NCI-H2196 treated with DMSO at 0.1 percent for 48 hours (cell line): ENCODE measurements at regions not wholly inside any gene's neighbourhood (a gene's known extent, or its start where the extent isn't known, plus 50 kb on each side); places are given as distances from the start of the nearest gene placed in this dataset.

ENCODE experiments used
- DNase-seq: peaks from one replicate; lab custom pipeline; 2025; ENCODE audit not compliant: unreplicated experiment; lab: John Stamatoyannopoulos, UW

DNA sequence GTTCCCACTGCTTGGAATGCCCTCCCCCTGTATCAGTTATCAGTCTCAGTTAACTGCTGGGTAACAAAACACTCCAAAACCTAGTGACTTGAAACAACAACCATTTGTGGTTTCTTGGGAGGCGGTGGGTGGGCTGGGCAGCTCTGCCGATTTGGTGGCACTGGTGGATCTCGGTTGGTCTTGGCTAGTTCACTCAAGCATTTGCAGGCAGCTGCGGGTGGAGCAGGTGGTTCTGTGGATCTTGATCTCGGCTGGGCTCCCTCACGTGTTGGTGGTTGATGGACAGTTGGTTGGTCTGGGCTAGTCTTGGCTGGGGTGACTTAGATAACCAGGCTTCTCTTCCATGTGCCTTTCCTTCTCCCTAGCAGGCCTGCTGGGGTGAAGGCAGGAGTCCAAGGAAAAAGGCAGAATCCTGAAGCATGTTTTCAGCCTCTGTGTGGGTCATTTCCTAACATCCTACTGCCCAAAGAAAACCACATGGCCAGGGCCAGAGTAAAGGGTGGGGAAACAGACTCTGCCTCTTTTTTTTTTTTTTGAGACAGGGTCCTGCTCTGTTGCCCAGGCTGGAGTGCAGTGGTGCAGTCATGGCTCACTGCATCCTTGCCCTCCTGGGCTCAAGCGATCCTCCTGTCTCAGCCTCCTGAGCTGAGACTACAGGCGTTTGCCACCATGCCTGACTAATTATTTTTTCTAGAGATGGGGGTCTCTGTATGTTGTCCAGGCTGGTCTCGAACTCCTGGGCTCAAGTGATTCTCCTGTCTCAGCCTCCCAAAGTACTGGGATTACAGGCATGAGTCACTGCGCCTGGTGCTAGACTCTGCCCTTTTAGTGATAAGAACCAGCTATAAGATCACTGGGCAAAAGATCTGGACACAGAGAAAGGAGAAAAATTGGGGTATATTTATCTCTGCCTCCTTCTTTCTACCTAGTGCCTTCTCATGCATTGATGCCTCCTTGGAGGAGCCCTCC lies 183.7 kb downstream of the RGS3 start:
- DNase-seq, result no peak

DNA sequence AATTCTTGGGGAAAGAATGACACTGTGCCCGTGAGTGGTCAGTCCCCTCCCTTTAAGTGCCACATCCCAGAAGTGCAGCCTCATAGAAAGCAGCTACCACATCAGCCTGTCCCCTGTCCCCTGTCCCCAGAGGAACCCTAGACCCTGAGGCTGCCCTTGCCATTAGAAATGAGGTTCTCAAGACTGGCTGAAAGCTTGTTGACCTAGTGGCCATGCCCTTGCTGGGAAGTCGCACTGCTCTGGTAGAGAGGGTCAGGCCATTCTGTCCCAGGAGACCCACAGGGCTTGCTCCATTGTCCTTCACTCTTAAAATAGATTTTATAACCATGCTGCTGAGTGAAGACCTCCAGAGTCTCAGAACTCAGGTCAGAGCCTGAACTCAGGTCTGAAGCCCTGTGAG lies 184.5 kb downstream of the RGS3 start:
- DNase-seq, result no peak

DNA sequence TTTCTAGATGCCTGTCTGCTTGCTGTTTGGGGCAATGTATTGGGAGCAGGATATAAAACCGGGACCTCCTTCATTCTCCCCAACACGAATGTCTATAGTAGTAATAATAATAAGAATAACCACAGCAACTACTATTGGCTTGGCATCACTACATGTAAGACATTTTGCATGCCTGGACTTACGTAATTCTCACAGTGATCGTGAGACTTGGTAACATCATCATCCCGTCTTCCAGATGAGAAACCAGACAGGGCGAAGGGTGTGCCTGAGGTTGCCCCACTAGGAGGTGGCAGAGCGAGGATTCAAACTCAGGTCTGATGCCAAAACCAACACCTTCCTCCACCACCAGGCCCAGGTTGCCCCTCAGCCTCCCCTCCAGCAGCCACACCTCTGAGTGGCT lies 185.1 kb downstream of the RGS3 start:
- DNase-seq, result no peak

DNA sequence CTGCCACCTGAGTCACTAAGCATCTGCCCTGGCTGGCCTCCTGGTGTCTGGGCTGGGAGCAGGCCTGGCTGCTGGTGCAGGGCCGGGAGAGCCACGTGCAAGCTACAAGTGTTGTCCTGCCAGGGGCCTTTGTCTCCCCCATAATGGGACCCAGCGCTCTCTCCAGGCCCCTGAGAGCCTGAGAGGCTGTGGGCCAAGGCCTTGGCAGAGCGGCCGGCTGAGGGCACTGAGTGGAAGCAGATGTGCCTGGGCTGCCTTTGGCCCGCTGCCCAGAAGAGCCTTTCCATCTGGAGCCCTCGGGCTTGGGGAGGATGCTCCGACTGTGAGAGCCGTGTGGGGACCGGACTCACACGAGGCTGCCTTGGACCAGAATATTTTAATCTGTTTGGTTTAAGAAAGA lies 185.5 kb downstream of the RGS3 start:
- peak; percentile 69 for DNase-seq

DNA sequence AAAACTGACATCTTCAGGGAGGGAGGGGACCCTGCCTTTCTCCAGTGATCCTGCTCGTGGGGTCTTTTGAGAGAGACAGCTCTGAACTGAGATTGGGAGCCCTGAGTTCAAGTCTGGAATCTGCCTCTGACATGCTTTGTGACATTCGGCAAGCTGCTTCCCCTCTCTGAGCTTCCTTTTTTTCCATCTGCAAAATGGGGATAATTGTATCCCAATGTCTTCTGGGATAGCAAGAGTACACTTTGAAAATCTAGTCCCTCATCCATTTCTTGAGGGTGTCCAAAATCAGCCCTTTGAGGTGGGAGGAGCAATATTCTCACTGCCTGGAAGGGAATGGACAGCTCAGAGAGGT lies 186.3 kb downstream of the RGS3 start:
- DNase-seq, result no peak

DNA sequence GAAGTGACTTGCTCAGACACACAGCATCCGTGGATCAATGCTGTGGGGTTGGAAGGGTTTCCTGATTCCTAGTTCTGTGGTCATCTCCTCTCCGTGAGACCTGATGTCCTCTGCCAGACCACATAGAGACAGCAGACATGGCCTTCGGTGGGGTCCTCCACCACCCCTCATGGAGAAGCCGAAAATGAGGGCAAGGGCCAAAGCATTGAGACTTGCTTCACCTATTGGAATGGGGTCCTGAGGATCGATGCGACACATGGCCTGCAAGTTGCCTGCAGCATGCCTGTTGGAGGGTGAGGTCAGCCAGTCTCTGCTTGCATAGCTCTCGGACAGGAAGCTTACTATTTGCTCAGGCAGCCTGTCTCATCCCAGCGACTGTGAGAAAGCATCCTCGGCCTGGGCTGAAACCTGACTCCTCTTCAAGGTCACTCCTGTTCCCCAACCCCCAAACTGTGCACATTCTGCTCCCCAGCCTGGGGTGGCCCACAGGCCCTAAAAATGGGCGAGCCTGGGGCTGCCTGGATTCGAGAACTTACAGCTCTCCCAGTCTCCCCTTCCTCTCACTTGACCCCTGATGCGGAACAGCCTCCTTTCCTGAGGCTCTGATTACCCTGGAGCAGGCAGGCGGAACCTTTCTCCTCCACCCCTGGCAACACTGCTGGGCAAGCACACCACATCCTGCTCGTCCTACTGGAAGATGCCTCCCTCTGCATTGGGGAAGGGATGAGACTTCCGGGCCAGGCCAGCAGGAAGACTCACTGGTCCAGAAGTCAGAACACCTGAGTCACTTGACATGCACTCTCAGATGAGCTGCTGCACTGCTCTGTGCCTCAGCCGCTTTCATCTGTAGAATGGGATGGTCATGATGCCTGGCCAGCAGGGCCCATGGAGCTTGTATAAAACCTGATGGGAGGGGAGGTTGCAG lies 186.9 kb downstream of the RGS3 start:
- DNase-seq, result peak; percentile 90

DNA sequence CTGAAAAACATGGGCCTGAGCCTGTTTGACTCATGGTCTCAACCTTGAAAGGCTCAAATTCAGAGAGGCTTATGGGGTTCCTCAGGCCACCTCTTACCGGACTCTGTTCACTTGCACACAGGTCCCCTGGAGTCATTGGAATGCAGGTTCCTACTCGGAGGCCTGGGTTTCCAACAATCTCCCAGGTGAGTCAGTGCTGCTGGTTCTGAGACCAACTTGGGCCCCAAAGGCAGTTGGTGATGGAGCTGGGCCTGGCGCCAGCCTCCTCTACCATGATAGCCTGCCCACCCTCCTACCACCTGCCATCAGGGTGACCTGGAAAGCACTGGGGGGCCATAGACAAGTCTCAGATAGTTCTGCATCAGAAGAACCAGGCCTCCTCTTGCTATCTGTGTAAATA lies 188.4 kb downstream of the RGS3 start:
- DNase-seq, result no peak

DNA sequence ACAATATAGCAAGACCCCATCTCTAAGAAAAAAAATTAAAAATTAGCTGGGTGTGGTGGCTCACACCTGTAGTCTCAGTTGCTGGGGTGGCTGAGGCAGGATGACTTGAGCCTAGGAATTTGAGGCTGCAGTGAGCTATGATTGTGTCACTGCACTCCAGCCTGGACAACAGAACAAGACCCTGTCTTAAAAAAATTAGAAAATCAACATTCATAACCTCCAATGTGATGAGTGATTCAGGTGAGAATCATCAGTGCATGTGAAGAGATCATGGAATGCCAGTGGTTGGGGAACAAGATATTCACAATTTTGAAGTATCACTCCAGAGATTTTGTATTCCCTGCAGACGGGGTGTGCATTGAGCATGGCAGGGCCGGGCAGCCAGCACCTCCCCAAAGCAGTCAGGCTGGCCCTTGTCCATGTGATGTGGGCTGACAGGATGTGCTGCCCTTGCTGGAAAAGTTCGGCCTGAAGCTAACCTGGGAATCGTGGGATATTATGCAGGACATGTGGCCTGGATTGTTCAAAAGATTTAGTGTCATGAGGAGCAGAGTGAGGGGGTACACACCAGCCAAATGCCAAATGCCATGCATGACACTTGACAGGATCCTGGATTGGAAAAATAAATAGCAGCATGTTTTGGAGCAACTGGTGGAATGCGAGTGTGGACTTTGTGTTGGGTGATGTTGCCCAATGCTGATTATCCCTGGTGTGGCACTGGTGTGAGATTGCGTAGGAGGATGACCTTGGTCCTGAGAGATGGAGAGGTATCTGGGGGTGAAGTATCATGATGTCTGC lies 189.0 kb downstream of the RGS3 start:
- no peak for DNase-seq

DNA sequence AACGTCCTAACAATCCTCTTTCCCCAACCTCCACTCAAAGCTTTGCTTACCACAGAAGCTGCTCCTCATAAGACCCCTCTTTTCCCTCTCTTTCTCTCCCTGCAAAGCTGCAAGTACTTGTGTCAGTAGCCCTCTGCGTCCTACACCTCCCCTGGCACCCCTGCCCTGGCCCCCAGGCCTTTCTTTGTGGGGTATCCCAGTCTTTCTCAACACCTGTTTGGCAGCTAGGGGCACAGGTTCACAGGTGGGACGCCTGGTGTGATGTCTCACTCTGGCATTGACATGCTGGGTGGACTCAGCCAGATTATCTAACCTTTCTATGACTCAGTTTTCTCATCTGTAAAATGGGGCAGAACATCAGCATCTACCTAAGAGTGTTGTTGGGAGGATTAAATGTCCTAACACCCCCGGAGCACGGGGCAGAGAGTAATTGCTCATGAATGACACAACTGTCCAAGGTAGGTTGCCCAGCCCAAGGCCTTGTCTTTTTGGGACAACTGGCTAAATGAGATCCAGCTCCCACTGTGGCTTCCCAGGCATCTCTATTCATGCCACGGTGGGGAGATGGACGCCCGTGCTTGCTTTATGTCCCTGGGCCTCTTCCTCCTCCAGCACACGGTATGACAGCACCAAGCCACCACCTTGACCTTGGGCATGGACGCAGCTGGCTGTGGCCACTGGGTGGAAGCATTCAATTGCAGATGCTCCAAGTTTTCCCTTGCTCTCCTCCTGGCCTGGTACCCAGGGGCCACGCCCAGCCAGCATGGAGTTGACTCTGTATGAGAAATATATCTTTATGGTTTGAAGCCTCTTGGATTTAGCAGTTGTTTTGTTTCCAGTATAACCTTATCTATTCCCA lies 190.4 kb downstream of the RGS3 start:
- no peak for DNase-seq

DNA sequence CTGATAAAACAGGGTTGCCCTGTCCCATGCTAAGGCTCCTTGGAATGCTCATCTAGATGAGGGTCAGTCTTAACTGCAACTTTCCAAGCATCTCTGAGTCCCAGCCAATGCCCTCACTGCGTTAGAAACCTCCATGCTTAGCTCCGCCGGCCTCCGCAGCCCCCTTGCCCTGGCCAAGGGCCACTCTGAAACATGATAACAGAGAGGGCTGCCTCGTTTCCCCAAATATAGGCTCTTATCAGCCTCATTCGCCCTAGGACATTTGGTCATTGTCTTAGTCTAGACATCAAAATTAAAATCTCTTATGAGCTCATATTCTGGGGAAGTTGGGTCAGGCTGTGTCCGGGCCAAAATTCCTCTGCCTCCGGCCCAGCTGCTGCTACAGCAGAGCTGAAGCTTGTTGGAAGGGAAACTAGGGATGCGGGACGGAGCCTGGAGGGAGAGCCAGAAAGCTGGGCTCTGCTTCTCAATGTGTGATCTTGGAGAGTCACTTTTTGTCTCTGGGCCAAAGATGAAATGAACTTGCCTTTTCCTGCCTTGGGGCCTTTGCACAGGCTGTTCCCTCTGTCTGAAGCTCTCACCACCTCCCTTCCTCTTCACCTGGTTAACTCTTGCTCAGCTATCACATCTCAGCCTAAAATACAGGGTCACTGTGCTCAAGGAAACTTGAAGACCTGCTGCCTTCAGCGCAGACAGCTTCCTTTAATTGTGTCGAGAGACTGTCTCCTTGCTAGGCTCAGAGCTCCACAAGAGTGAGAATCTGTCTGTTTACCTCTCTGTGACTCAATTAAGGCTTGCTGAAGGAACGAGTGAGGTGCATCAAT lies 191.3 kb downstream of the RGS3 start:
- DNase-seq, result no peak

DNA sequence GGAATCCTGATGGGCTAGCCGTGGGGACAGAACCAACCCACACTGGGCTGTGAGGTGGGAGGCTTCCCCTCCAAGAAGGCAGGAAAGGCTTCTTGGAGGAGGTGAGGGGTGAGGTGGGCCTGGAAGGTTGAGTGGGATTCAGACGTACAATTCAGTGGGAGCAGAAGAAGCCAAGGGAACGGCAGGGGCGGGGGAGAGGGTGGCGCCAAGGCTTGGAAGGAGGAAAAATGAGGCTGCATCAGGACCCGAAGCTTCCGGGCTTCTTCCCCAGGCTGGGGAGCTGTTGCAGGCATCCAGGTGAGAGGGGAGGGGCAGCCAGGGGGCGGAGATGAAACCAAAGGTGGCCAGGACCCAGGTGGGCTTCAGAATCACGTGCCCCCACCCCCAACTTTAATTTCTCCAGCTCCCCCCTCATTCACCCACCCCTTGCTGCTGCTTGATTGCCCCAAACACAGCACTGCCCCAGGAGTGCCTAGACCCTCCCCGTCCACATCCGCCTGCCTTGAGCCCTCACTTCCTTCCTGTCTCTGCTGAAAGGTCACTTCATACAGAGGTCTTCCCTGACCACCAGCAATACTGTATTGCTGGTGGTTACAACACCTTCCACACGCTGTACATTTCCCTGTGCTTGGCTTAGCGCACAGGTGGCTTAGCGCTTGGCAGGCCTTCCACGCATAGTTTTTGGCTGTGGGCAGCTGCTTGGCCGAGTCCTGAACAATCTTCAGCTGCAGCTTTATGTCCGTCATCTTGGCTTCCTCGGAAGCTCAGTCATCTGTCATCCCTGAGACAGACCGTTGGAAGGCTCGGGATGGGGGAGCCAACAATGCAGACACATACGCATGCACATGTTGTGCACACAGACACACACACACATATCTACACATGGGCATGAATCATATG lies 193.5 kb downstream of the RGS3 start:
- DNase-seq, result no peak

DNA sequence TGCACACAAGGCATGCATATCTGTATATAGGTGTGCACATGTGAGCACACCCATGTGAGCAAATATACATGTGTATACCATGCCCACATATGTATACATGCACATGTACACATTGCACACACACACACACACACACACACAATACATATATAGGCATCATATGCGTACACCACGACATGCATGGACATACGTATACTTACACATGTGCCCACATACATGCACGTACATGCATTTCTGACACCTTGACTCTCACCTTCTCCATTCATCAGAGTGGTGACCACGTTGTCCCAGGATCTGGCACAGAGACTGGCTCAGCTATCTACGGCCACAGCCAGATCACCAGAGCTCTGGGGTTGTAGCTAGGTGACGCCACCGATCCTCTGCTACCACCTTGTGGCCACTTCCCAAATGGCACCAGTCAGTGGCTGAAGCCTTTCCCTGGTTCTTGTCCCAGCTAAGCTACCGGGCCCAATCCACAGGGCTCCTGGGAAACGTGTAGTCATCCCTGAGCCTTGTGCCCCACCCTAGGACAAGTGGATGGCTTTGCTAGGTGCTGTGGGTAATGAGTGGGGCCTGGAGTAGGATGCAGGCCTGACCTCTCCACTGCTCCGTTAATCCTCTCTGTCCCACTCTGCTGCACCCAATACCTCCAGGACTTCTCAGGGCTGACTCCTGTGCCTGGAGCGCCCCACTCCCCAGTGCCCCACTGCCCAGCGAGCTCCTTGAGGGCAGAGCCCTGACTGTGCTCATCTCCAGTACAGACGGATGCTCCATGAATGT lies 194.4 kb downstream of the RGS3 start:
- peak; percentile 51 for DNase-seq

DNA sequence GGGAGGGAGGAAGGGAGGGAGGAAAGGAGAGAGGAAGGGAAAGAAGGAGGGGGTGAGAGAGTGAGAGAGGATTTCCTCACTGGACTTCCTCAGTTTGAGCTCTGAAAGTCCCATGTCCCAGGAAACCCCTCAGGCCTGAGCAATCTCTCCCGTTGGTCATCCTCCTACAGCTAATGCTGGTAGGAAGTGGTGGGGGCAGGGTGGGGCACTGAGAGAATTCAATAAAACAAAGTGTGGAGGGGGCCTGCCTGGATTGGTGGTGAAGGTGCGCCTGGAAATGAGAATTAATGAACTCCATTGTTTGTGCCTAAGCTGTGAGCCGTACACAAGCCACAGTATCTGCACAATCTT lies 195.0 kb downstream of the RGS3 start:
- DNase-seq, result no peak

DNA sequence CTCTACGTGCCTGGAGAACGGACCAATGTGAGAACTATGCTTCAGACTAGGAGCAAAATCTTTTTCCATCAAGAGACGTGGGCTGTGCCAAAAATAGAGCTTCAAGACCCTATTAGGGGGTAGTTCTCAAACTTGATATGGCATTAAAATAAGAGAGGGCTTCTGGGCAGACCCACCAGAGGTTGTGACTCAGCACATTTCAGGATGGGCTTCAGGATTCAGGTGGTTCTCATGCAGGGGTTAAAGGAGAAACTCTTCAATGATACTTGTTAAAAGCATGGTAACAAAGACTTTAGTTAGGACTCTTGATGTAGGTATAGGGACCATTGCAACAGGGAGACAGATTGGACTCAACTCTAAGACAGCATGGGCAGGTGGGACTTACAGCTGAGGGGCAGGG lies 195.5 kb downstream of the RGS3 start:
- no peak for DNase-seq

DNA sequence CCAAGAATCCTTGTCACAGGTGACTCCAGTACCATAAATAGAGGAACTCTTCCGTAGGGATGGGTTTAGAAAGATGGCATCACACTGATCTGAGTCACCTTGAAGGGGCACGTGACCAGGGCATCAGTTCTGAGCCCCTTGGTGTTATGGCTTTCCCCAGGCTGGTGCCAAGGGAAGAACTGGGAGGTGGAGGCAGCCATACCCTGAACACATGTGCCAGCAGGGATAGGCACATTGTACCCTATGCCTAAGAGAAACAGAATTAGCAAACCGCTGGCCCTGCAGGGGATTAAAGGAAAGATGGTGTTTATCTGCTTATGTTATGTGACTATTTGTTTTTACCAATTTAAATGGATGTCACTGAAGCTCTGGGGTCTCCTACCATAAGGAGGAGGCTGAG lies 196.2 kb downstream of the RGS3 start:
- no peak for DNase-seq

DNA sequence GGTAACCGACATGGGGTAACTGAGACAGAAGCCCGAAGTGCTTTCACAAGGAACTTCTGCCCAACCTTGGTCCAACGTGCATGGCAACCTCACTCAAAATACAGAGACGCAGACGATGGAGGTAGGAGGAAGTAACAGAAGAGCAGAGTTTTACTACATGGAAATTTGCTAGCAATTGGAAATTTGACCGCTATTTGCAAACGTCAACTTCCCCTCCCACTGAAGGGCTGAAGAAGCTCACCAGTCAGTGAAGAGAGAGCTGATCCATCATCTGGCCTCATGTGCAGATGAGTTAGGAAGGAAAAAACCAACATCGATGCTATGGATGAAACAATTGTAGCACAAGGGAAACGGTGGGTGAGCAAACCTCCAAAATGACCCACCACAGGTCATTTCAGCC lies 196.7 kb downstream of the RGS3 start:
- no peak for DNase-seq

DNA sequence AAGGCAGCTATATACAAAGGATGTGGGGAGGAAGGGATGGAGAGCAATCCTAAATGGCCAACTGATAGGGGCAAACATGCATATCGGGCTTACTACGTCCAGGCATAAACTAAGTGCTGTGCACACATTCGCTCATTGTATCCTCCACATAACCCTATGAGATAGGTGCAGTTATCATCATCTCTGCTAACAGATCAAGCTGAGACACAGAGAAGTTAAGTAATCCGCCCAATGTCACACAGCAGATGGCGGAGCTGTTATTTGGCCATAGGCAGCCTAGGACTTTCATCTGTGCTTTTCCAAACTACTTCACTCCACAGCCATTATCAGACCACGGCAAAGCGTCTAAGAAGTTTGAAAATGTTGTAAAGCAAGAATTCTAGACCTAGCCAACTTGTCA lies 197.5 kb downstream of the RGS3 start:
- DNase-seq, result no peak
